GM18870 (cell line): ENCODE measurements at regions not wholly inside any gene's neighbourhood (a gene's known extent, or its start where the extent isn't known, plus 50 kb on each side); places are given as distances from the start of the nearest gene placed in this dataset.

Experiments
- ATAC-seq: cut with Tn5 transposase; IDR thresholded peaks from one replicate; pipeline ENCODE4 v1.9.1; 2021; ENCODE audit warnings: moderate library complexity; ENCODE audit not compliant: unreplicated experiment

DNA sequence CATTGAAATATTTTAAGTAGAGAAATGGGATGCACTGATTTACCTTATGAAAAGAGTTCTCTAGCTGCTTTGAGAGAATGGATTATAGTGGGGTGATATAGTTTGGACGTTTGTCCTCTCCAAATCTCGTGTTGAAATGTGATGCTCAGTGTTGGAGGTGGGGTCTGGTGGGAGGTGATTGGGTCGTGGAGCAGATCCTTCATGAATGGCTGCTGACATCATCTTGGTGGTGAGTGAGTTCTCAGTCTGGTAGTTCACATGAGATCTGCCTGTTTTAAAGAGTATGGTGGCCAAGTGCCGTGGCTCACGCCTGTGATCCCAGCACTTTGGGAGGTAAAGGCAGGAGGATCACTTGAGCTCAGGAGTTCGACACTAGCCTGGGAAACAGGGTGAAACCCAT is 58.7 kb upstream of the SH3RF3 start:
- no peak for ATAC-seq

DNA sequence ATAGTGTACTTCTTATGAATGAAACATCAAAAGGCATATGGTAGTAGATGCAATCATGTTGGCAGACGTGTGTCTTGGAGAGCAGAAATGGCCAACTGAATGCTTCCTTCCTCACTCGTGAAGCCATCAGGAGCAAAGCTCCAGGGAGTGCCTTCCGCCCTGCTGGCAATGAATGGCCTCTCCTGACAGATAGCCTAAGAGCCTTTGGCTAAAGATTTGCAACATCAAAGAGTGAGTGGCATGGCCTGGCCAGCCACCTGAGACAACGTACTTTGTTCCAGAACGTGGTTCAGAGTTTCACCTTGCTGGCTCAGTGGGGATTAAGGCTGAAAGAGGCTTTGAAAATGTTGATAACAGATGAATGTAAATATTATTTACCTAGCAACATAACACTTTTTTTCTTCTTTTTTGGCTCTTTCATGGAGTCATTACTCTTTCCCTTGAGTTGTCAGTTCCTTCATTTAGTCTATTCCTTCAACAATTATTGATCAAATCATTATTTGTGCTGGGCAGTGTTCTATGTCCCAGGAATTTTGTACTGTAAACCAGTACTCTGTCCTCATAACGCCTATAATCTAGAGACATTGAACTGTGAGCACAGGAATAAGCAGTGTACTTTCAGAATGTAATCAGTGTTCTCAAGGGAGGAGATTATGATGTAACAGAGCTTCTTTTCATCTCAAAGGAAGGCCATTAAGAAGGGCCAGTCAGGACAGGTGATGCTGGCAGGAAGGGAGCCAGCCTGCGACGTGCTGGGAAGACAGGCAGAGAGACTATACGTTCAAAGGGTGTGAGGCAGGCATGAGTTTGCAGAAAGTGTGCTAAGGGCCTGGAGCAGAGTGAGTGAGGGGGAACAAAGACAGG is 59.4 kb upstream of the SH3RF3 start:
- no peak for ATAC-seq

DNA sequence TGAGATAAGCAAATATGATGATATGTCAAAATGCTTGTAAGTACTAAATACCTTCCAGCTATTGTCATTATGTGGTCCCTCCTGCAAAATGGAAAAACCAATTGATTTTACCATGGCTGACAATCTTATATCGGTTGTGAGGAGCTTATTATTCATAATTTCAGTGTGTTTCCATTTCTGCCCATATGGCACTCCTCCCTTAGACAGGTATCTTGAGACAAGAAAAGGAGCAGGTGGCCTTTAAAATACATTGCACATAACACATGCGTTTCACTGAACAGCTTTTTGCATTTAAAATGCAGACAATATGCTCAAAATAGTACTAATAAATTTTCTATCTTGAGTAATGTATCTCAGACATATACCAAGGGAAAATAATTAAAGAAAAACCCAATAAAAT is 60.2 kb upstream of the SH3RF3 start:
- no peak for ATAC-seq

DNA sequence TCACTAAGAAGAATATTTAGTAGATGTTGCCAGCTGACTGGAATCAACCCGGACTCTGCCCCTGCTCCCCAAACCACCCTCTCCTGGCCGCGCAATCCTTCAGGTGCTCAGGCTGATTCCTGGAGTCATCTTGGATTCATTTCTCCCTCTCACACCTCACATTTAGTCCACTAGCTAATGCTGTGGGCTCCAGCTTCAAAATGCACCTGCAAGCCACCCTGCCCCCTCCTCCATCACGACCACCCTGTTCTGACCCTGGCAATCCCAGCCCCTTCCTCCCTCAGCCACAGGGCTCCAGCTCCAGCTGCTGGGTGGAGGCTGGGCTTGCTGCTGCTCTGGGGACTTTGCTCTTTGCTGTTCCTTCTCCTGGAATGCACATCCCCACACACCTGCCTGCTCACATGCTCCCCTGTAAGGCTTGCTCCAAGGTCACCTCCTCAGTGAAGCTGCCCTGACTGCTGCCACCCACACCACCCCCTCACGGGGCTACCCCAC is 61.3 kb upstream of the SH3RF3 start:
- no peak for ATAC-seq

DNA sequence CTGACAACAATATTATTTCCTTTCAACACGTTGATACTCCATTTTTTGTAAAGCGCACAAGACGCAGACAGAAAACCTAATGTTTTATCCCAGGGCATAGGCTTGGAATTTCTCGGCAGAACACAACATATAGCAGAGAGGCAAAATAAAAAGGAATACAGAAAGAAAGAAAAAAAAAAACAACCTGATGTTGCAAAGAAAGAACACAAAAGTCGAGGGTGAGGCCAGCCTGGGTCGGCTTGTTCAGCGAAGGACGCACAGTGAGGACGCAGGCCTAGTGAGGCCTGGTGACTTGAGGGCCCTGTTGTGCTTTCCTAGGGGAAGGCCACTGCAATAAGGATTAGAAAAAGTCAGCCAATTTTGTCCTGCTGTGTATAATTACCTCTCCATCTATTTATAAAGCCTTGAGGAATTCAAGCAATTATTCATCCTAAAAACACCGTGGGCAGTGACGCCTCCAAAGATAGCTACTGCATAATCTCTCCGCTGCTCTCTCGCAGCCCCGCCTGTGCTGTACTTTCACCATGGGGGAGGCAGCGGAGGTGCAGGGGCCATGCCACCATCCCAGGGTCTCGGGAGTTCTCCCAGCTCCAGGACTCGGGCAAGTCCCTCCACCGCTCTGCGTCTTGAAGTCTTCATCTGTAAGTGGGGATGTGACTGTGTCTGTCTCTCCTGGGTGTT is 61.9 kb upstream of the SH3RF3 start:
- no peak for ATAC-seq

DNA sequence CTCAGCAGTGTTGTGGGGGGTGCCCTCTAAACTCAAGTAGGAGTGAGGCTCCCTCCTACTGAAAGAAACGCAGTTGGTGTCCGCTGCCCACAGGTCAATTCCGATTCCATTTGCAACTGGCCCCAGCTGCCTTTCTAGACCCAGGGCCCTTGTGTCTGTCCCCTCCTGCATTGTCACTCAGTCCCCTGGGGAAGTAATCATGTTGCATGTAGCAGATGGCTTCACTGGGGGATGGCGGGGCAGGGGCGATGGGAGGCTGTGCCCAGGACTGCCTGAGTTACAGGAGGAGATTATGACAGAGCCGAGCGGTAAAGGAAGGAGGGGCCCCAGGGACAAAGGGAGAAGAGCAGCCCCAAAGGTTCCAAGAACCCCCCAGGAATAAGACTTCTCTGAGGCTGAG is 62.5 kb upstream of the SH3RF3 start:
- no peak for ATAC-seq

DNA sequence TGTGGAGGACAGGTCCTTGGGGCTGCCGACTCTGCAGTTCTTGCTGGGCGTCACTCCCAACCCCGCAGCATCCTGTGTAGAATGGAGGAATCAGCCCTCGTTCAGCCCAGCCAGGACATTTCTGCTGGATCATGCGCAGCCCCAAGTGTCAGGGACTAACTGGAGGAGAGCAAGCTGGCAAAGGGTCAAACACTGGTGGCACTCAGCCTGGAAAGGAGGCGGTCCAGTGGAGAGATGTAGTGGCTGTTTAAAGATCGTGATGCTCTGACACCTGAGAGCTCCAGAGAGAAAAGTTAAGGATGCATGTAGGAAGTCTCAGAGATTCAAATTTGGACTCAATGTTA is 63.6 kb upstream of the SH3RF3 start:
- ATAC-seq: no peak

DNA sequence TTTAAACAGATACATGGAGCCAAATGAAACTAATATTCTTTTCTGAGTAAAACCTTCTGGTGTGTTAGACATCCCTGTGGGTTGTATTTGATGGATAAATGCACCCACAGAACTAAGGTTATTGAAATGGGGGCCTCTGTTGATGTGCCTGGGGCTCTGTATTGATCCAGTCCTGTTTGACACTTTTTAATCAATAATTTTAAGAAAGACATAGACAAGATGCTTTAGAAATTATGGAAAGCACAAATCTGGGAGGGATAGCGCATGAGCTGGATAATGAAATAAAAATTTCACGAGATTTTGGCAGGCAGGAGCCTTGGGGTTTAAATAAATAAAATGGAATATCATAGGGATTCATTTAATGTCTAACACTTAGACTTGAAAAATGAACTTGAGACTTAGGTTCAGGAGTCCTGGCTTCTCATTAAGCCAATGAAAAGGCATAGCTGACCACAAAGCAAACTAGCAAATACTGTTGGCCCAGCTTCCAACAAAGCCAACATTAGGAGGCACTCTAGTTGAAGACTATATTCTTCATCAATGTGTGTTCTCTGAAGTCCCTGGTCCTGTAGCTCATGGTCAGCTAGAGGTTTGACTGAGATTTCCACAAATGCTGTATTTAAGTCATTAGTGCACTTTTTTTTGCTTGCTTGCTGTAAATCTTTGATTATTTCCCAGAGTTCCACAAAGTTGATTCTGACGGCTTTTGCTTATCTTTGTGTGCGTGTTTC is 64.2 kb upstream of the SH3RF3 start:
- no peak for ATAC-seq

DNA sequence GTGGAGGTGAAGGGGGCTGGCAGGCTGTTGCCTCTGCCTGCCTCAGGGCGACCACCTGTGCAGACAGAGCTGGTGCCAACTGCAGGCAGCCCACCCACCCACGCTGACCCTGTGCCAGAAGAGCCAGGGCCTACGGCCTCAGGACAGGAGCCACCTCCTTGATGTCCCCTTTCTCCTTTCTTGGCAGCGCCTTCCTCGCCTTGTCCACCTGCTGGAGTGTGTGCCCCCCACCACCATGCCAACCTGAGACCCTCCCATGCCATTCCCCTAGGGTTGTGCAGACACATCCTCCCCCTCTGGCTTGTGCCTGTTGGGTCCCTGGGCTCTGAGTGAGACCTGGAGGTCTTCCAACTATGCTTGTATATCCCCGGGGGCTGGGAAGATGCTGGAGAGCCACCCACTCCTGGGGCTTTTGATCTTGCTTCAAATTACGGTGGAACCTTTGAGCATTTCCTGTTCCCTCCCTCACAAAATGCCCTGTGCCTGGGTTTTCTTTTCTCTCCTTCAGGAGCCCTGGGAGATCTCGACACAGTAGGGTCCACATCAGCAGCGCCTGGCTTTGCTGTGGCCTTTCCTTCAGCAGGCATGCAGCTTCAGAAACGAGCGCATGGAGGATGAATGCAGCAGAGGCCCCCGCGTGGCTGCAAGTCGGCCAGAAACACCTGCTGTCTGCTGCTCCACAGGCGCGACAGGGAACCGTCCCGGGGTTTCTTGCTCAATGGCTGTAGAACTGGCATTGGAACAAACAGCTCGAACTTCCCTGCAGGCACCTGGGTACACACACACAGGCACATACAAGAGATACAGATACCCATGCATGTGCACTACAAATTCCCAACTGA is 65.9 kb upstream of the SH3RF3 start:
- ATAC-seq: no peak

DNA sequence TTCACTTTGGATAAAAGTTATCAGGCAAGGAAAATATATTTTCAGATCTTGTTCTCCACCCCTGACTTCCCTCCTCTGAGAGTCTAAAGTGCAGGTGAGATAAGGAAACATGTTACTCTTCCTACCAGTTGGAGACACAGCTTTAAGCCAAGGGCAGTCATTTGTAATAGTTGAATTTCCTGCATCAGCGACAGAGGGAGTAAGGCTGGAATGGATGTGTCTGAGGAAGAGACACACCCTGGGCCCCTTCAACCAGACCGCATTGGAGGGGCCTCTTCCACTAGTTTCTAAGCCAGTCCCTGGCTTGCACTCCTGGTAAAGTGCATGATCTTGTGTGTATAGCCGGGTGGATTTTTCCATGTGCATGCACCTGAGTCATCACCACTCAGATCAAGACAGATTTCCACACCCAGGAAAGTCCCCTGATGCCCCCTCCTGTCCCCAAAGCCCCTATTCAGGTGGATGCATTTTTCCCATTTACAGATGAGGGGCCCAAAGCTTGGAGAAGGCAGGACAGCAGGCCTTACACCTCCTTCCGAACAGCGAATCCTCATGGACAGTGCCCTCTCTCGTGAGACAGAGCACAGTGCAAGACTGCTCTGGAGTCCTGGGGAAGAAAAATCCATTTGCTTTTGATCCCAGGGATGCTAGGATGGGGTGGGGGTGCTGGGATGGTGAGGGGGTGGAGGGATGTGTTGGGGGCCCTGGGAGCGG is 66.7 kb upstream of the SH3RF3 start:
- no peak for ATAC-seq

DNA sequence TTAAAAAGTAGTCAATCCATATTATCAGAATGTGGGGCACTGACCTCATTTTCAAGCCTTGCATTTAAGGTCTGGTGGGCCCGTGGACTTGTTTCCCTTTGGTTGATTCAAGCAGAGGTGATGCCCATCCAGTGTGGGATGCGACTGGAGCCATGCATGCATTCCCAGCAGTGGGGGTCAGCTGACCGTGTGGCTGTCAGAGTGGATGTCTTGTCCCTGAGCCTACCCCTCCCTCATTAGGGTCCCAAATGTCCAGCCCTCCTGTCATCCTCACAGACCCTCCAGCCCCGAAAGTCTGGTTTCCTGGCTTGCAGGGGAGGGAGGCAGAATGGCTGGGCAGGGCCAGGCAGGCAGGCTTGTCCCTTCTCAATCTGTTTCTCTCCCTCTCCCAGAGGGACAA is 67.3 kb upstream of the SH3RF3 start:
- ATAC-seq: no peak

DNA sequence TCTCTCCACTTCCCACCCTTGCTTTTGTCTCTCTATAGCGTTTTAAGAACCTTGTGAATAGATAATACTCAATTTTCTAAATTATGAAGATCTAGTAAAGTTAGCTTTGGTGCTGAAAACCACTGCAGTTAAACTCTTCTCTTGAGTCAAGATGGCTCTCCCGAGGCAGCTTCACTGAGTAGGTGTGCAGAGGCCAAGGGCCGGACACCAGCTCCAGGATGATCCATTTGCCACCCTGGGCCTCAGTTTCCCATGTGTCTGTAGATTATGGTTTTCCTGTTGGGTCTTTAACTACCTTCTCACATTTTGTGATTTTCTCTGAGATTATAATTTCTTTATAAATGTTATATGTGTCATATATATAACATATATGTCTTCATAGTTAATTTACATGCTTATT is 68.5 kb upstream of the SH3RF3 start:
- ATAC-seq: no peak

DNA sequence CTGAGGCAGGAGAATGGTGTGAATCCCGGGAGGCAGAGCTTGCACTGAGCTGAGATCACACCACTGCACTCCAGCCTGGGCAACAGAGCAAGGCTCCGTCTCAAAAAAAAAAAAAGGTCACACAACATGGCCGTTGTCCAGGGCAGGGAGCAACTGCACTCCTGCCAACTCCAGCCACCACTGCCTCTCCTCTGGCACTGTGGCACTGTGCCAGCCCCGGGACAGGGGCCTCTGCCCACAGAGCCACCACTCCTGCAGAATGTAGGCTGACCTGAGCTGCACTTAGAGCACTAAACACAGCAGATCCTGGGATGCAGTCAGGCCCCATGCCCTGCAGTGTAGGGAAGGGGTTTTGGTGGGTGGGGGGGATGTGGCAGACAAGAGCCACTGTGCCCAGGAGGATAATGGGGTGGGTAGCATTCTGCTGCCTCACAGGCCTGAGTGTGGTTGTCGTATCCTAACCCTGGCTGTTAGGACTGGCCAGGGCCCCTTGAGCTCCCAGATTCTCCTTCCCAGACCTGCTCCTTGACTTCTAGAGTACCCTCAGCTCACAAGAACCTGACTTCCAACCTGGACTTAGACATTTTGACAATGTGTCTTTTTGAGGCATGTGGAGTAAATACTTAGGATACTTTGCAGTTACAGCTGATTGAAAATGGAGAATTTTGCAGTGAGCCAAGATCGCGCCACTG is 69.4 kb upstream of the SH3RF3 start:
- no peak for ATAC-seq

DNA sequence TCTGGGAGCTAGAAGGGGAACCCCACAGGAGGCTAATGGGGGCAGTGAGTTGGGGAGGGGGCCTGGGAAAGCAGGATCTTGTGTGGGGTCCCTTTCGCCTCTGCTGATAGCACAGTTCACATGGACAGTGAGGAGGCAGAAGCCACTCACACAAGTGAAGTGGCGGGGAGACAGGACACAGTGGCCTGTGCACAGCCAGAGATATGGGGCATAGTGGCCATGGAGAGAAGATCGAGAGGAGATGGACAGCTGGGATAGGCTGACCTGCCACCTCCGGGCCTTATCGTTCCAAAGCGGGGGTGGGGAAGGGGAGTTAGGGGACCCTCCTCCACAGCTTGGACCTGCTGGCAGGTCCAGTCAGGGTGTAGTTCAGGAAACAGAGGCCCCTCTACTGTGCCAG is 69.8 kb upstream of the EDAR start:
- no peak for ATAC-seq

DNA sequence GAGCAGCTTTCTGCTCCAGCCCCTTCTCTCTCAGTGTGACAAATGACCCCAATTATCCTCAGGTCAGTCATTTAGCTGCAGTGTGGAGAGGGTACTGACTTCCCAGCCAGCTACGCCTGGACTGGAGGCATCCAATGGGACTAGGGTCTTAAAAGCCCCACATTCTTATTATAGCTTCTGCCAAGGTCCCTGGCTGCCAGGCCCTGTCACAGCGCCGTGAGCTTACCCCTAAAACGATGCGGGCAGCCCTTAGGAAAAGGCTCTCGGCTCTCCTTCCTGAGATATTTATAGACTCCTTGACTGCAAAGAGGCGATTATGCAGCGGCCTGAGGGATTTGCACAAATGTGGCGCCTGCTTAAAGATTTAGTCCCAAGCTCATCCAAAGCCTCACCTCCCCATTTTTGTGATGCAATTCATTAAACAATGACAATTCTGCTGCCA is 69.2 kb upstream of the EDAR start:
- ATAC-seq: no peak

DNA sequence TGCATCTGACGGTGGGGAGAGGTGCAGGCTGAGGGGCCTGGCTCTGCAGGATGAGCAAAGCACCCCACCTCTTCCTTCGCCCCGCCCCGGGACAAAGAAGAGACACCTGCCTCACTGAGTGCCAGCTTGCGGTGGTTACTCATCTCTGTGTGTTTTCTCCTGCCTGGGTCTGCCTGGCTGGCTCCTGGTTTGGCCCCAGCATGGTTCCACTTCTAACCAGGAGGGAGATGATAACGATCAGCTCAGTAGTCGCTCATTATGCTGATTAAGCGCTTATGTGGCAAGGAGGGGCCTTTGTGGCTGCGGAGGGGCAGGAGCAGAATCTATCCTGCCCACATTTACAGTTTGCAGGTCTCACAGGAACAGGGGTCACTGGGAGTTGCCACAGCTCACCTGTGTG is 68.7 kb upstream of the EDAR start:
- no peak for ATAC-seq

DNA sequence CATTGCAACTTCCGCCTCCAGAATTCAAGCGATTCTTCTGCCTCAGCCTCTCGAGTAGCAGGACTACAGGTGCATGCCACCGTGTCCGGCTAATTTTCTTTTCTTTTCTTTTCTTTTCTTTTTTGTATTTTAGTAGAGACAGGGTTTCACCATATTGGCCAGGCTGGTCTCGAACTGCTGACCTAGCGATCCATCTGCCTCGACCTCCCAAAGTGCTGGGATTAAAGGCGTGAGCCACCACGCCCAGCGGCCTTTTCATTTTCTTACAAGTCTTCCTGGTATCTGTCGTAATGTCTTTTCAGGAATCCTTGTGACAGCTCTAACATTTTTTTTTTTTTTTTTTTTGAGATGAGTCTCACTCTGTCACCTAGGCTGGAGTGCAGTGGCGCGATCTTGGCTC is 66.4 kb upstream of the EDAR start:
- no peak for ATAC-seq

DNA sequence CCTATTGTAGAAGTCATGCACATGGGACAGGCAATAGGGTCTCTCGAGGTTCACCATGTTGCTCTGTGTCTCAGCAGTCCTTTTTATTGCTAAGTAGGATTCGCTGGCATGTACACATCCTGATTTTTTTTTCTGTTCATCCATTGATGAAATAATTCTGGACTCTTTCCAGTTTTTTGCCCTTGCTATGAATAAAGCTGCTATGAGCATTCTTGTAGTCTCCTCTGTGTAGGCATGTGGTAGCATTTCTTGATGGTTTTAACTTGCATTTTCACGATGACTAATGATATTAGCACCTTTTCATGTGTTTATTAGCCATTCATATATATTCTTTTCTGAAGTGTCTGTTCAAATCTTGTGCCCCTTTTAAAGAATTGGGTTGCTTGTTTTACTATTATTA is 65.8 kb upstream of the EDAR start:
- no peak for ATAC-seq

DNA sequence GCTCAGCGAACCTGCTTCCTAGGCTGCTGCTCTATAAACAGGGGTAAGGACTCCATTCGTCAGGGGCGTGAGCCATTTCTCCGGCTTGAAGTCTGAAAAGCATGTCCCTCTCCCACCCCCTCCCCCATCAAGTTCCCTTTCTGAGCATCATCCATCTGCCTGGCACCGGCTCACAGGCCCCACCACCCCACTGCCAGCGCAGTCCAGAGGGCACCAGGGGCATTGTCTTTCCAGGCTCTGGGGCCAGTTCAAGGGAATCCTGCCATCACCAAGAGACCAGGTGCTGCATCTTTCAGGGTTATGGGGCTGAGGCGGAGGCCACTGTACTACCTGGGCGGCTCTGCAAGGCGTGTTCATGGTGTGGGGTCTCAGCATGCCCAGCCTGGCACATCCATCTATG is 64.7 kb upstream of the EDAR start:
- ATAC-seq: no peak

DNA sequence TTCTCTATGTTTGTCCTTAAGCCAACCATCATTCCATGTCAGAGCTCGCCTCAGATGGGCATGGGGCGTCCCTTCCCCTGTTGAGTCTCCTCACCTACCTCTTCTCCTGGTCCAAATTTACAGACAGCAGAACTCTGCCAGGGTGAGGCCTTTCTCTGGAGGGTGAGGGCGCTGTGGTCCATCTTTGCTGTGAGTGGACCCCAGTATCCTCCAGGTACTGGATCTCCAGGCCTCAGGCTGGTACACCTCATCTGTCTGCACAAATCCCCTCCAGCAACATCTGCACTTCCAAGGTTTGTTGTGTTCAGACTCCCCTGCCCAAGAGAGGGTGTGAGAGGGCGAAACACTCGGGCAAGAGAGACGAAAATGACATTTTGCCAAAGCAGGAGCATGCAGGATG is 63.9 kb upstream of the EDAR start:
- ATAC-seq: no peak
